ENCODE measurements at regions not wholly inside any gene's neighbourhood (a gene's known extent, or its start where the extent isn't known, plus 50 kb on each side); places are given as distances from the start of the nearest gene placed in this dataset.

DNA sequence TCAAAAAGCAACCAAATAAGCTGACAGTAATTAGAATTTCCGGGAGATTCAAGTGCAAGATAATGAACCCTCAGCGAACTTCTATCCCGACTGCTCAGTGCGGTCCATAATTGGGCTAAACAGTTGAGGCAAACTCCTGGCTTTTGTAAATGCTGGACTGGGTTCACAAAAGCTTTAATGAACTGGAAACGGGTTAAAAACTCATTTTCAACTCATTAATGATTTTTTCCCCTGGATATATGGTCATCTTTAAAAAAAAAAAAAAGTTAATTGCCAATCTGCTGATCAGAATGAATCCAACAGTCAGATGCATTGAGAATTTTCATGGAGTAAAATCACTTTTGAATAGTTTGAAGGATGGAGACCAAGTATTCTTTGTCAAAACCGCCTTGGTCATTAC is 79.5 kb upstream of the WWC1 start (continued):
- TF ChIP-seq, protein P1, sequence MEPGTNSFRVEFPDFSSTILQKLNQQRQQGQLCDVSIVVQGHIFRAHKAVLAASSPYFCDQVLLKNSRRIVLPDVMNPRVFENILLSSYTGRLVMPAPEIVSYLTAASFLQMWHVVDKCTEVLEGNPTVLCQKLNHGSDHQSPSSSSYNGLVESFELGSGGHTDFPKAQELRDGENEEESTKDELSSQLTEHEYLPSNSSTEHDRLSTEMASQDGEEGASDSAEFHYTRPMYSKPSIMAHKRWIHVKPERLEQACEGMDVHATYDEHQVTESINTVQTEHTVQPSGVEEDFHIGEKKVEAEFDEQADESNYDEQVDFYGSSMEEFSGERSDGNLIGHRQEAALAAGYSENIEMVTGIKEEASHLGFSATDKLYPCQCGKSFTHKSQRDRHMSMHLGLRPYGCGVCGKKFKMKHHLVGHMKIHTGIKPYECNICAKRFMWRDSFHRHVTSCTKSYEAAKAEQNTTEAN (CRISPR knock-in tag; IDR thresholded peaks at IDR 0.05), result no peak
- TF ChIP-seq, protein P2, sequence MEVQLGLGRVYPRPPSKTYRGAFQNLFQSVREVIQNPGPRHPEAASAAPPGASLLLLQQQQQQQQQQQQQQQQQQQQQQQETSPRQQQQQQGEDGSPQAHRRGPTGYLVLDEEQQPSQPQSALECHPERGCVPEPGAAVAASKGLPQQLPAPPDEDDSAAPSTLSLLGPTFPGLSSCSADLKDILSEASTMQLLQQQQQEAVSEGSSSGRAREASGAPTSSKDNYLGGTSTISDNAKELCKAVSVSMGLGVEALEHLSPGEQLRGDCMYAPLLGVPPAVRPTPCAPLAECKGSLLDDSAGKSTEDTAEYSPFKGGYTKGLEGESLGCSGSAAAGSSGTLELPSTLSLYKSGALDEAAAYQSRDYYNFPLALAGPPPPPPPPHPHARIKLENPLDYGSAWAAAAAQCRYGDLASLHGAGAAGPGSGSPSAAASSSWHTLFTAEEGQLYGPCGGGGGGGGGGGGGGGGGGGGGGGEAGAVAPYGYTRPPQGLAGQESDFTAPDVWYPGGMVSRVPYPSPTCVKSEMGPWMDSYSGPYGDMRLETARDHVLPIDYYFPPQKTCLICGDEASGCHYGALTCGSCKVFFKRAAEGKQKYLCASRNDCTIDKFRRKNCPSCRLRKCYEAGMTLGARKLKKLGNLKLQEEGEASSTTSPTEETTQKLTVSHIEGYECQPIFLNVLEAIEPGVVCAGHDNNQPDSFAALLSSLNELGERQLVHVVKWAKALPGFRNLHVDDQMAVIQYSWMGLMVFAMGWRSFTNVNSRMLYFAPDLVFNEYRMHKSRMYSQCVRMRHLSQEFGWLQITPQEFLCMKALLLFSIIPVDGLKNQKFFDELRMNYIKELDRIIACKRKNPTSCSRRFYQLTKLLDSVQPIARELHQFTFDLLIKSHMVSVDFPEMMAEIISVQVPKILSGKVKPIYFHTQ (CRISPR knock-in tag; IDR thresholded peaks at IDR 0.05), result no peak
- no peak for TF ChIP-seq EMX1 (CRISPR knock-in tag; IDR thresholded peaks at IDR 0.05)
- TF ChIP-seq NFE2L1 (CRISPR knock-in tag; IDR thresholded peaks at IDR 0.05), result no peak
- no peak for TF ChIP-seq NR3C1 (CRISPR knock-in tag; conservative IDR thresholded peaks at IDR 0.05; ENCODE audit: low read depth)
- TF ChIP-seq TP53 (CRISPR knock-in tag; IDR thresholded peaks at IDR 0.05), result no peak
- TF ChIP-seq SOX15 (CRISPR knock-in tag; IDR thresholded peaks at IDR 0.05), result no peak
- TF ChIP-seq NR2C2 (CRISPR knock-in tag; IDR thresholded peaks at IDR 0.05), result no peak
- TF ChIP-seq, protein P3, sequence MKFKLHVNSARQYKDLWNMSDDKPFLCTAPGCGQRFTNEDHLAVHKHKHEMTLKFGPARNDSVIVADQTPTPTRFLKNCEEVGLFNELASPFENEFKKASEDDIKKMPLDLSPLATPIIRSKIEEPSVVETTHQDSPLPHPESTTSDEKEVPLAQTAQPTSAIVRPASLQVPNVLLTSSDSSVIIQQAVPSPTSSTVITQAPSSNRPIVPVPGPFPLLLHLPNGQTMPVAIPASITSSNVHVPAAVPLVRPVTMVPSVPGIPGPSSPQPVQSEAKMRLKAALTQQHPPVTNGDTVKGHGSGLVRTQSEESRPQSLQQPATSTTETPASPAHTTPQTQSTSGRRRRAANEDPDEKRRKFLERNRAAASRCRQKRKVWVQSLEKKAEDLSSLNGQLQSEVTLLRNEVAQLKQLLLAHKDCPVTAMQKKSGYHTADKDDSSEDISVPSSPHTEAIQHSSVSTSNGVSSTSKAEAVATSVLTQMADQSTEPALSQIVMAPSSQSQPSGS (CRISPR knock-in tag; IDR thresholded peaks at IDR 0.05; ENCODE audit: borderline replicate concordance, low read depth), result no peak

DNA sequence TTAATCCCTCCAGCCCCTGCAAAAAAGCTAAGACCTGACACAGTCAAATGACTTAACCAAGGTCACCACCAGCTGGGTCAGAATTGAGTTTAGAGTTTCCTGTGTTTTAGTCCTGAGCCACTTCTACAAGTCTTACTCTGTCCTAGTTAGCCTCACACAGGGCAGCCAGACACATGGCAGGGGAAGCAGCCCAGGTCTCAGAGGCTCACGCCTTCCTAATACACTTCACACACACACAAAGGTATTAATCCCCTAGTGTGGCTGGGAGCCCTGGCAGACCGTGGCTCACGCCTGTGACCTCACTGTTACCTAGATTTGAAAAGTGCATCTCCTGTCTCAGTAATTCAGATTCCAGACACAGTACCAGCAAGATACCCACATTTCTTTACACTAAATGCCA is 77.4 kb upstream of the WWC1 start:
- DNase-seq (ENCODE audit: low spot score) (no peak), ATAC-seq (no peak)
- Mint-ChIP-seq H3K9me3 (no peaks in the 10 kb centered on the region), H3K27me3 (ENCODE audit: low read depth) (no peaks in the 10 kb centered on the region), H3K36me3 (no peaks in the 10 kb centered on the region), H3K4me3 (no peak overlapping the region), H3K27ac (no peak overlapping the region), H3K4me1 (peaks cover 29% of the 10 kb centered on the region)
- POLR2A ChIA-PET, result no interaction called here
- TF ChIP-seq ATF1 (CRISPR knock-in tag; IDR thresholded peaks at IDR 0.05), result no peak
- TF ChIP-seq, protein P4, sequence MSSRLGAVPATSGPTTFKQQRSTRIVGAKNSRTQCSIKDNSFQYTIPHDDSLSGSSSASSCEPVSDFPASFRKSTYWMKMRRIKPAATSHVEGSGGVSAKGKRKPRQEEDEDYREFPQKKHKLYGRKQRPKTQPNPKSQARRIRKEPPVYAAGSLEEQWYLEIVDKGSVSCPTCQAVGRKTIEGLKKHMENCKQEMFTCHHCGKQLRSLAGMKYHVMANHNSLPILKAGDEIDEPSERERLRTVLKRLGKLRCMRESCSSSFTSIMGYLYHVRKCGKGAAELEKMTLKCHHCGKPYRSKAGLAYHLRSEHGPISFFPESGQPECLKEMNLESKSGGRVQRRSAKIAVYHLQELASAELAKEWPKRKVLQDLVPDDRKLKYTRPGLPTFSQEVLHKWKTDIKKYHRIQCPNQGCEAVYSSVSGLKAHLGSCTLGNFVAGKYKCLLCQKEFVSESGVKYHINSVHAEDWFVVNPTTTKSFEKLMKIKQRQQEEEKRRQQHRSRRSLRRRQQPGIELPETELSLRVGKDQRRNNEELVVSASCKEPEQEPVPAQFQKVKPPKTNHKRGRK (CRISPR knock-in tag; IDR thresholded peaks at IDR 0.05; ENCODE audit: borderline replicate concordance), result no peak
- TF ChIP-seq MYBL2 (CRISPR knock-in tag; IDR thresholded peaks at IDR 0.05), result no peak
- TF ChIP-seq, protein P5, sequence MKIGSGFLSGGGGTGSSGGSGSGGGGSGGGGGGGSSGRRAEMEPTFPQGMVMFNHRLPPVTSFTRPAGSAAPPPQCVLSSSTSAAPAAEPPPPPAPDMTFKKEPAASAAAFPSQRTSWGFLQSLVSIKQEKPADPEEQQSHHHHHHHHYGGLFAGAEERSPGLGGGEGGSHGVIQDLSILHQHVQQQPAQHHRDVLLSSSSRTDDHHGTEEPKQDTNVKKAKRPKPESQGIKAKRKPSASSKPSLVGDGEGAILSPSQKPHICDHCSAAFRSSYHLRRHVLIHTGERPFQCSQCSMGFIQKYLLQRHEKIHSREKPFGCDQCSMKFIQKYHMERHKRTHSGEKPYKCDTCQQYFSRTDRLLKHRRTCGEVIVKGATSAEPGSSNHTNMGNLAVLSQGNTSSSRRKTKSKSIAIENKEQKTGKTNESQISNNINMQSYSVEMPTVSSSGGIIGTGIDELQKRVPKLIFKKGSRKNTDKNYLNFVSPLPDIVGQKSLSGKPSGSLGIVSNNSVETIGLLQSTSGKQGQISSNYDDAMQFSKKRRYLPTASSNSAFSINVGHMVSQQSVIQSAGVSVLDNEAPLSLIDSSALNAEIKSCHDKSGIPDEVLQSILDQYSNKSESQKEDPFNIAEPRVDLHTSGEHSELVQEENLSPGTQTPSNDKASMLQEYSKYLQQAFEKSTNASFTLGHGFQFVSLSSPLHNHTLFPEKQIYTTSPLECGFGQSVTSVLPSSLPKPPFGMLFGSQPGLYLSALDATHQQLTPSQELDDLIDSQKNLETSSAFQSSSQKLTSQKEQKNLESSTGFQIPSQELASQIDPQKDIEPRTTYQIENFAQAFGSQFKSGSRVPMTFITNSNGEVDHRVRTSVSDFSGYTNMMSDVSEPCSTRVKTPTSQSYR (CRISPR knock-in tag; IDR thresholded peaks at IDR 0.05), result no peak
- TF ChIP-seq, protein P6, sequence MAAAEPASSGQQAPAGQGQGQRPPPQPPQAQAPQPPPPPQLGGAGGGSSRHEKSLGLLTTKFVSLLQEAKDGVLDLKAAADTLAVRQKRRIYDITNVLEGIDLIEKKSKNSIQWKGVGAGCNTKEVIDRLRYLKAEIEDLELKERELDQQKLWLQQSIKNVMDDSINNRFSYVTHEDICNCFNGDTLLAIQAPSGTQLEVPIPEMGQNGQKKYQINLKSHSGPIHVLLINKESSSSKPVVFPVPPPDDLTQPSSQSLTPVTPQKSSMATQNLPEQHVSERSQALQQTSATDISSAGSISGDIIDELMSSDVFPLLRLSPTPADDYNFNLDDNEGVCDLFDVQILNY (CRISPR knock-in tag; IDR thresholded peaks at IDR 0.05), result no peak
- TF ChIP-seq, protein P7, sequence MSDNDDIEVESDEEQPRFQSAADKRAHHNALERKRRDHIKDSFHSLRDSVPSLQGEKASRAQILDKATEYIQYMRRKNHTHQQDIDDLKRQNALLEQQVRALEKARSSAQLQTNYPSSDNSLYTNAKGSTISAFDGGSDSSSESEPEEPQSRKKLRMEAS (CRISPR knock-in tag; IDR thresholded peaks at IDR 0.05), result no peak
- TF ChIP-seq EMX1 (CRISPR knock-in tag; IDR thresholded peaks at IDR 0.05), result no peak
- no peak for TF ChIP-seq GTF2I (CRISPR knock-in tag; conservative IDR thresholded peaks at IDR 0.05)
- no peak for TF ChIP-seq KAT7 (CRISPR knock-in tag; IDR thresholded peaks at IDR 0.05; ENCODE audit: borderline replicate concordance)
- TF ChIP-seq, protein P8, sequence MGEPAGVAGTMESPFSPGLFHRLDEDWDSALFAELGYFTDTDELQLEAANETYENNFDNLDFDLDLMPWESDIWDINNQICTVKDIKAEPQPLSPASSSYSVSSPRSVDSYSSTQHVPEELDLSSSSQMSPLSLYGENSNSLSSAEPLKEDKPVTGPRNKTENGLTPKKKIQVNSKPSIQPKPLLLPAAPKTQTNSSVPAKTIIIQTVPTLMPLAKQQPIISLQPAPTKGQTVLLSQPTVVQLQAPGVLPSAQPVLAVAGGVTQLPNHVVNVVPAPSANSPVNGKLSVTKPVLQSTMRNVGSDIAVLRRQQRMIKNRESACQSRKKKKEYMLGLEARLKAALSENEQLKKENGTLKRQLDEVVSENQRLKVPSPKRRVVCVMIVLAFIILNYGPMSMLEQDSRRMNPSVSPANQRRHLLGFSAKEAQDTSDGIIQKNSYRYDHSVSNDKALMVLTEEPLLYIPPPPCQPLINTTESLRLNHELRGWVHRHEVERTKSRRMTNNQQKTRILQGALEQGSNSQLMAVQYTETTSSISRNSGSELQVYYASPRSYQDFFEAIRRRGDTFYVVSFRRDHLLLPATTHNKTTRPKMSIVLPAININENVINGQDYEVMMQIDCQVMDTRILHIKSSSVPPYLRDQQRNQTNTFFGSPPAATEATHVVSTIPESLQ (CRISPR knock-in tag; IDR thresholded peaks at IDR 0.05), result no peak
- no peak for TF ChIP-seq ZNF671 (CRISPR knock-in tag; IDR thresholded peaks at IDR 0.05)
- TF ChIP-seq, protein P9, sequence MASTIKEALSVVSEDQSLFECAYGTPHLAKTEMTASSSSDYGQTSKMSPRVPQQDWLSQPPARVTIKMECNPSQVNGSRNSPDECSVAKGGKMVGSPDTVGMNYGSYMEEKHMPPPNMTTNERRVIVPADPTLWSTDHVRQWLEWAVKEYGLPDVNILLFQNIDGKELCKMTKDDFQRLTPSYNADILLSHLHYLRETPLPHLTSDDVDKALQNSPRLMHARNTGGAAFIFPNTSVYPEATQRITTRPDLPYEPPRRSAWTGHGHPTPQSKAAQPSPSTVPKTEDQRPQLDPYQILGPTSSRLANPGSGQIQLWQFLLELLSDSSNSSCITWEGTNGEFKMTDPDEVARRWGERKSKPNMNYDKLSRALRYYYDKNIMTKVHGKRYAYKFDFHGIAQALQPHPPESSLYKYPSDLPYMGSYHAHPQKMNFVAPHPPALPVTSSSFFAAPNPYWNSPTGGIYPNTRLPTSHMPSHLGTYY (CRISPR knock-in tag; IDR thresholded peaks at IDR 0.05), result no peak
- no peak for TF ChIP-seq CBFB (CRISPR knock-in tag; IDR thresholded peaks at IDR 0.05; ENCODE audit: low read depth)
- CTCF ChIA-PET, result interaction anchor here (3.5 kb wide), 1 partner anchor 100 kb away, joined by 19 read pairs; no protein-coding TSS in a partner anchor
